GM12873 (cell line): ENCODE measurements at regions not wholly inside any gene's neighbourhood (a gene's known extent, or its start where the extent isn't known, plus 50 kb on each side); places are given as distances from the start of the nearest gene placed in this dataset.

ENCODE experiments used
- TF ChIP-seq, protein P1 (sequence below): IDR thresholded peaks from 2 replicates; pipeline ENCODE4 v1.5.1; 2012; ENCODE audit warnings: low read depth, mild to moderate bottlenecking, moderate library complexity, low read length, control low read depth; ENCODE audit not compliant: insufficient read depth; ENCODE audit errors: missing control alignments

DNA sequence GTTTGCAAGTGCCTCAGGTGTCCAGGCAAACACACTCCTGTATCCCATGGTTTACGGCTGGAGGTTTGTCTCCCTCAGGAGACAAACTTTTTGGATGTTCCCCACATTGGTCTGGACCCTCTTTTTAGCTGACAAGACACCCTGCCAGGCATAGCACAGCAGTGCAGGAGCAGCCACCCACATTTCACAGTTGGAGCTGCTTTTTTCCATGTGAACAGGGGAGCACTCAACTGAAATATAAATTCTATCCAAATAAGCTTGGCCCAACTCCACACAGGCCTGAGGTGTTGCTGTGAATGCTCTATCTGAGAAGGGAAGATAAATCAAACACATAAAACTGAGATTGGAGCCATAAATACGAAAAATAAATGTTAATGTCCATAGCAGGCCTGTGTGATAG lies 501.3 kb upstream of the IL12A start:
- TF ChIP-seq, protein P1, sequence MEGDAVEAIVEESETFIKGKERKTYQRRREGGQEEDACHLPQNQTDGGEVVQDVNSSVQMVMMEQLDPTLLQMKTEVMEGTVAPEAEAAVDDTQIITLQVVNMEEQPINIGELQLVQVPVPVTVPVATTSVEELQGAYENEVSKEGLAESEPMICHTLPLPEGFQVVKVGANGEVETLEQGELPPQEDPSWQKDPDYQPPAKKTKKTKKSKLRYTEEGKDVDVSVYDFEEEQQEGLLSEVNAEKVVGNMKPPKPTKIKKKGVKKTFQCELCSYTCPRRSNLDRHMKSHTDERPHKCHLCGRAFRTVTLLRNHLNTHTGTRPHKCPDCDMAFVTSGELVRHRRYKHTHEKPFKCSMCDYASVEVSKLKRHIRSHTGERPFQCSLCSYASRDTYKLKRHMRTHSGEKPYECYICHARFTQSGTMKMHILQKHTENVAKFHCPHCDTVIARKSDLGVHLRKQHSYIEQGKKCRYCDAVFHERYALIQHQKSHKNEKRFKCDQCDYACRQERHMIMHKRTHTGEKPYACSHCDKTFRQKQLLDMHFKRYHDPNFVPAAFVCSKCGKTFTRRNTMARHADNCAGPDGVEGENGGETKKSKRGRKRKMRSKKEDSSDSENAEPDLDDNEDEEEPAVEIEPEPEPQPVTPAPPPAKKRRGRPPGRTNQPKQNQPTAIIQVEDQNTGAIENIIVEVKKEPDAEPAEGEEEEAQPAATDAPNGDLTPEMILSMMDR = no peak

DNA sequence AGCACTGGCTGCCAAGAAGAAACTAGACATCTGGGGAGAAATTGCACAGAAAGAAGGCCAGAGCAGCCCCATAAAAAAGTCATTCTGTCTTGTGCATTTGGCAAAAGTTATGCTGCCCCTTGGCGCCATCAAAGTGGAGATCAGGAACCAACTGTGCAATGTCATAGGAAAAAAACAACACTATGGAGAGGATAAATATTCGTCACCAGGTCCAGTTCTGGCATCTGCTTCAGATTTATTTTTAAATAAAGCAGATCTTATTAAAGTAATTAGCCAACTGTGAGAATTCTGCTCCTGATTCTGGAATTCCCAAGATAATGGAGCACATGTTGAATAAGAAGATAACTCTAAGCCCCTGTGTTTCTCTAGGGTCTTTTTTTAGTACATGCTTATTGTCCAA lies 500.0 kb upstream of the IL12A start:
- TF ChIP-seq, protein P1 = no peak

GRCh38 chr3:159497361-159497760 lies 491.3 kb upstream of the IL12A start:
- TF ChIP-seq, protein P1 = no peak

- TF ChIP-seq, protein P1 = no peak
These were observed 489.4 kb upstream of the IL12A start for GRCh38 chr3:159499031-159499793.

- TF ChIP-seq, protein P1 = no peak
These were observed 487.6 kb upstream of the IL12A start for GRCh38 chr3:159501029-159501428.

DNA sequence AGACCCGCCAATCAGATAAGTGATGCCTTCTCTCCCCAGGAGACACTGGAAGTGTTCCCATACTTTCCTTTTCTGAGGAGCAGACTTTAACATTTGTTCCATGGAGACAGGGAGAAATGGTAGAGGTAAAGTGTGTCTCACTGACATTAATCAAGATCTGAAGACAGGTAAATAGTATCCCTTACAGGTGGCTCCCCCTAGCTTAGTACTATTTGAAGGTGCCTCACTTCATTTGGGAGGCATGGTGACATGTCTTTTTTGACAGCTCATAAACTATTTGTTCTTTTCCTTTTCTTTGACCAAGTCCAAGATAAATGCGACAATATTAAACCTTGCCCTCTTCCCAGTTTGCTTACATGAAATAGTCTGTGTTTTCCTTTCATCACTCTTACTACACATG lies 485.6 kb upstream of the IL12A start:
- TF ChIP-seq, protein P1 = no peak

DNA sequence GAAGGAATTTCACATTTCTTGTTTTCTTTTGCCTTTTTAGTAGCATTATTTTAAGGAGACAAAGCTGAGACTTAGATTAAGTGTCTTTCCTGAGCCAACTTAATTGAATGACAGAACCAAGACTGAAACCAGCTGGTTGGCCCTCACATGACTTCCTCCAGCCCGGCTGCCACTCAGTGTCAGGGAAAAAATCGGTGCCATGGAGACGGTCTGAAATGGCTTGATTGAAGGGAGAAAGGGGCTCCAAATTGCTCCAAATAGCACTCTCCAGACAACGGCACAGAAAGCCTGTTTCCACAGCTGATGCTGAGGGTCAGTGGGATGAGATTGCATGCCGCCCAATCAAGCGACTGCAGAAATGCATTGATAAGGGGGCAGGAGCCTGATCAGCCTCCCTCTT lies 475.2 kb upstream of the IL12A start:
- TF ChIP-seq, protein P1 = no peak
